HCT116 (cell line): ENCODE measurements at regions not wholly inside any gene's neighbourhood (a gene's known extent, or its start where the extent isn't known, plus 50 kb on each side); places are given as distances from the start of the nearest gene placed in this dataset.

Experiments
- CEBPB ChIP-seq: IDR thresholded peaks from 2 replicates; pipeline ENCODE4 v1.6.1; 2012; ENCODE audit warnings: low read depth
- POLR2A ChIP-seq: IDR thresholded peaks from 2 replicates; pipeline ENCODE4 v1.7.0; 2011; ENCODE audit warnings: borderline replicate concordance; ENCODE audit not compliant: insufficient read depth, insufficient read length; ENCODE audit errors: extremely low read depth
- SP1 ChIP-seq: IDR thresholded peaks from 2 replicates; pipeline ENCODE4 v1.6.1; 2012; ENCODE audit warnings: low read depth
- TF ChIP-seq, protein P1 (sequence below), 3 experiments: fragments of 200-600 bp in 1 of 3; sonication (generic) in 1 of 3; IDR thresholded peaks in 2 of 3; conservative IDR thresholded peaks in 1 of 3; 2 replicates each; pipeline ENCODE4 v1.5.1; 2012 to 2017; ENCODE audit warnings: low read depth in 2 of 3, low read length in 2 of 3, antibody characterized with exemption in 1 of 3, borderline replicate concordance in 1 of 3, control low read depth in 1 of 3, mild to moderate bottlenecking in 1 of 3, mixed read lengths in 1 of 3, mixed run types in 1 of 3, moderate library complexity in 1 of 3; ENCODE audit not compliant: insufficient read depth in 1 of 3

DNA sequence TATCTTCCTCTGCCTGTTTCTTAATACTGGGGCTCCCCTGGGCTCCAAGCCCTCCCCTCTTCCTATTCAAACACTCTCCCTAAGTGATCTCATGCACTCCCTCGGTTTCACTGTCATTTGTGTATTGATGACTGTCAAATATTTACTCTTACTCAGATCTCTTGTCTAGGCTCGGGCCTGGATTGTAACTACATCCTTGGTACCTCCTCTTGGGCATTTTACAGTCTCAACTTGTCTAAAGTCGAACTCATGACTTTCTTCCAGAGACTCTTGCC, 189.4 kb upstream of the PRDM1 start:
- TF ChIP-seq, protein P1, sequence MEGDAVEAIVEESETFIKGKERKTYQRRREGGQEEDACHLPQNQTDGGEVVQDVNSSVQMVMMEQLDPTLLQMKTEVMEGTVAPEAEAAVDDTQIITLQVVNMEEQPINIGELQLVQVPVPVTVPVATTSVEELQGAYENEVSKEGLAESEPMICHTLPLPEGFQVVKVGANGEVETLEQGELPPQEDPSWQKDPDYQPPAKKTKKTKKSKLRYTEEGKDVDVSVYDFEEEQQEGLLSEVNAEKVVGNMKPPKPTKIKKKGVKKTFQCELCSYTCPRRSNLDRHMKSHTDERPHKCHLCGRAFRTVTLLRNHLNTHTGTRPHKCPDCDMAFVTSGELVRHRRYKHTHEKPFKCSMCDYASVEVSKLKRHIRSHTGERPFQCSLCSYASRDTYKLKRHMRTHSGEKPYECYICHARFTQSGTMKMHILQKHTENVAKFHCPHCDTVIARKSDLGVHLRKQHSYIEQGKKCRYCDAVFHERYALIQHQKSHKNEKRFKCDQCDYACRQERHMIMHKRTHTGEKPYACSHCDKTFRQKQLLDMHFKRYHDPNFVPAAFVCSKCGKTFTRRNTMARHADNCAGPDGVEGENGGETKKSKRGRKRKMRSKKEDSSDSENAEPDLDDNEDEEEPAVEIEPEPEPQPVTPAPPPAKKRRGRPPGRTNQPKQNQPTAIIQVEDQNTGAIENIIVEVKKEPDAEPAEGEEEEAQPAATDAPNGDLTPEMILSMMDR (IDR thresholded peaks at IDR 0.05 in 2 of 3, conservative IDR thresholded peaks at IDR 0.05 in 1 of 3; ENCODE audit: borderline replicate concordance in 1 of 3, insufficient read depth in 1 of 3, low read depth in 2 of 3, low read length in 2 of 3) = no peak
- TF ChIP-seq SP1 = no peak
- TF ChIP-seq CEBPB = no peak
- no peak for TF ChIP-seq POLR2A
